ENCODE measurements at regions not wholly inside any gene's neighbourhood (a gene's known extent, or its start where the extent isn't known, plus 50 kb on each side); places are given as distances from the start of the nearest gene placed in this dataset.

GRCh38 chr9:79057576-79057975 is 514.2 kb upstream of the TLE4 start:
- TF ChIP-seq POLR2A (IDR thresholded peaks at IDR 0.05) (no peak), CTCF (IDR thresholded peaks at IDR 0.05) (no peak)

All from stomach (tissue), 4 donors.